ENCODE measurements at regions not wholly inside any gene's neighbourhood (a gene's known extent, or its start where the extent isn't known, plus 50 kb on each side); places are given as distances from the start of the nearest gene placed in this dataset.

DNA sequence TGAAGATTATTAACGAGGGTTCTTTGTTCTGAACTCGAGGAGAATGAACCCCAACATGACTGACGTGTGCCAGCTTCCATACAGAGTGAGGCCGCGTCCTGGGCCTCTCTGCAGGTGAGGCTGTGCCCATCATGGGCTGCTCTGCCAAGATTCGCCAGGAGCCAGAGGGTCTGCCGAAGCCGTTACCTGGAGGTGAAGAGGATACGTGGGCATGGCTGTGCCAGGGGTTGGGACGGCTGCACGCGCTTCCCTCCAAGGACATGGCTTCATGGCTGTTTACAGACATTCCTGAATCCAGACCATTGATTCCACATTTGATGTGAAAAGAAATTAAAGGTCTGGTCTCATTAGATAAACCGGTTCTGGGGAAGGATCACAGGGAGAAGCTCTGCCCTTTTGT lies 211.4 kb upstream of the SALL3 start:
- no peak for DNase-seq (ENCODE audit: extremely low spot score)
- CTCF ChIA-PET, result no interaction called here
- POLR2A ChIA-PET, result no interaction called here
- no peak for TF ChIP-seq CTCF (IDR thresholded peaks at IDR 0.05; ENCODE audit: control extremely low read depth, extremely low read depth, low read depth, missing control alignments)

DNA sequence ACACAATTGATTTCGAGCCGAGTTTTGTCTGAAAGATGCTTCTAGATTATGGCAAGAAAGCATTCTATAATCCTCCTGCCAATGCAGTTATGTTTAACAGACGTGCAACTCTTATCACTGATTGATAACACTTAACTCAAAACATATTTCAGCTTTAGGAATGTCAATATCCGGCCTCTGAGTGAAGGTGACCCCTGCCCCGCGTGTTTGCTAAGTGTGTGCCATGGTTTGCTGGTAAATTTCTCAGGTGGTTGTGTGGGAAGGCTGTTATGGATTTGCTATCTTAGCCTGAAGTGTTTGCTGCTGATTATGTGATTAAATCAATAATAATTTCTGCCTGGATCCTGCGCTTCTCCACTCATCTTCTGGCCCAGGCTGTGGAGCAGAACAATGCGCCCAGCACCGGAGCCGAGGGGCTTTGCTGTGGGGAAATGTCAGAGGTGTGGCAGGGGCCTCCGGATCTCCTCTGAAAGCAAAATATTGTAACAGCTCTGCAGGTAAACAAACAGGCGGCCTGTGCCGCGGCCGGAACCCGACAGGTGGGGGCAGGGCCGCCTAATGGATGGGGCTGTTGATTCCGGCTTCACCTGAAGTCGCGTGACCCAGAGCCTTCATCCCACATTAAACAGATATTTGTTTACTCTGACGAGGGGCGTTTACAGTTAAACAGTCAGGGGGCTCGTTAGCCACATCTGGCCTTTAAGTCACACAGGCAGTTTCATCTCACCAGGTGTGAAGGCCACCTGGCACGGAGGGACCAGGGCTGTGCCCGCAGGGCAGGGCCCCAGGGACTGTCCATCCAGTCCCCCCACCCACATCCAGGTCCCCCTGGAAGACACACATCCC lies 210.7 kb upstream of the SALL3 start:
- CTCF ChIA-PET, result interaction anchor here (1.4 kb wide), 1 partner anchor 152 kb away, joined by 3 read pairs; no protein-coding TSS in a partner anchor
- POLR2A ChIA-PET, result no interaction called here
- DNase-seq (ENCODE audit: extremely low spot score), result no peak
- TF ChIP-seq CTCF (IDR thresholded peaks at IDR 0.05; ENCODE audit: control extremely low read depth, extremely low read depth, low read depth, missing control alignments), result no peak

DNA sequence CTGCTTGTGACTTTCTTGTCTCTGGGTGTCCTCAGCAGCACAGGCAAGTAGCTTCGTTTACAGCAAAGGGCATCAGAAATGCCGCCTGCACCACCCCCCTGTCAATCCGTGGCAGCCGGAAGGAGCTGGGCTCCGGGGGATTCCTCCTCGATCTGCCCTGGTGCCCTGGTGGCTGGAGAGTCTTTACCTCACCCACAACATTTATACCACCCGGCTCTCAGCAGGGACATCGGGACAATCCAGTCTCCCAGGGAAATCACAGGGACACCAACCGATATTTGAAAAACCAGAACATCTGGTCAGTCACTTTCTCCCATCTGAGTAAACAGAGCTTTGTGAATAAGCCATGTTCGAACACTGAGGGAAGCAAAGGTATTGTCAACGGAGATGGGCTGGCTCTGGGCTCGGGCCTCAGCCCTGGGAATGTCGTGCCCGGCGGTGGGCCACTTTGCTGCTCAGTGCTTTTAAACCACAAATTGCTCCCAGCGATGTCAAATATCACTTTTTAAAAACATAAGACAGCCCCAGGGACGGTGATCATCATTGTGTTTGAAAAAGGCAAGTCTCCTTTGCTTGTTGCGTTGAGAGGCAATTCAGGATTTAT lies 210.0 kb upstream of the SALL3 start:
- TF ChIP-seq CTCF (IDR thresholded peaks at IDR 0.05; ENCODE audit: control extremely low read depth, extremely low read depth, low read depth, missing control alignments), result no peak
- ChIA-PET CTCF (interaction anchor here (1.4 kb wide), 1 partner anchor 153 kb away, joined by 3 read pairs; no protein-coding TSS in a partner anchor), POLR2A (no interaction called here)
- DNase-seq (ENCODE audit: extremely low spot score), result no peak

- ChIA-PET CTCF (interaction anchor here (1.4 kb wide), 1 partner anchor 153 kb away, joined by 3 read pairs; no protein-coding TSS in a partner anchor), POLR2A (no interaction called here)
- no peak for DNase-seq (ENCODE audit: extremely low spot score)
- TF ChIP-seq CTCF (IDR thresholded peaks at IDR 0.05; ENCODE audit: control extremely low read depth, extremely low read depth, low read depth, missing control alignments), result no peak
Observed at GRCh38 chr18:78770139-78770822, 209.3 kb upstream of the SALL3 start.

- TF ChIP-seq CTCF (IDR thresholded peaks at IDR 0.05; ENCODE audit: control extremely low read depth, extremely low read depth, low read depth, missing control alignments), result no peak
- no peak for DNase-seq (ENCODE audit: extremely low spot score)
- ChIA-PET CTCF (no interaction called here), POLR2A (no interaction called here)
Observed at GRCh38 chr18:78770823-78771139, 208.8 kb upstream of the SALL3 start.

GRCh38 chr18:78771496-78772359 lies 207.9 kb upstream of the SALL3 start:
- ChIA-PET CTCF (no interaction called here), POLR2A (no interaction called here)
- DNase-seq (ENCODE audit: extremely low spot score), result no peak
- TF ChIP-seq CTCF (IDR thresholded peaks at IDR 0.05; ENCODE audit: control extremely low read depth, extremely low read depth, low read depth, missing control alignments), result no peak

Measured in GM10248 (cell line).